MV-4-11 (cell line): ENCODE measurements at regions not wholly inside any gene's neighbourhood (a gene's known extent, or its start where the extent isn't known, plus 50 kb on each side); places are given as distances from the start of the nearest gene placed in this dataset.
"Not testable (repeated sequence)": the region's sequence is repeated elsewhere in the genome, so short reads cannot be mapped to it uniquely, and the experiment has no call there.

Experiments used
- DNase-seq: peaks from one replicate; lab custom pipeline; 2025; lab: John Stamatoyannopoulos, UW

DNA sequence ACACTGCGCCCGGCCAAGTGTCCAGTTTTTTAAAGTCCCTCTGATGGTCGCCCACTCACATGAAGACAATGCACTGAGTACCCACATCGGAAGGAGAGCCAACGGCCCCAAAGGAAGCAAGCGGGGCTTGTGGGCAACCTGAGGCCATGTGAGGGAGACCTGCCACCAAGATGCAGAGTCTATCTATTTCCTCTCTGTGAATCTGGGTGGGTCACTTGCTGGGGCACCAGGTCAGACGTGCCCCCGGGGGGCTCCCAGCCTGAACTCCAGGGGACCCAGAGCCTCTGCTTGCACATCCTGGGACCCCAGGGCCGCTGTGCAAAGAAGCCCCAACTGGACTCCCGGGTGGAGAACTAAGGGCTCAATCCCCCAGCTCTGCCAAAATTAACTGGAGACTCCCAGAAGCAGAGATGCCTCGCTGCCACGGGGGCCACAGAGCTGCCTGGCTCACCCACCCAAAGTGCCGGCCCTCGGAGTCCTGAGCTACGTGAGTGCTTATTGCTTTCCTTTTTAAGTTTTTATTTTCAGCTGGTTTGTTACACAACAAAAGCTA, 106.4 kb downstream of the BRD1 start:
- no peak for DNase-seq

GRCh38 chr22:49720279-49720959, 107.3 kb downstream of the BRD1 start:
- no peak for DNase-seq

DNA sequence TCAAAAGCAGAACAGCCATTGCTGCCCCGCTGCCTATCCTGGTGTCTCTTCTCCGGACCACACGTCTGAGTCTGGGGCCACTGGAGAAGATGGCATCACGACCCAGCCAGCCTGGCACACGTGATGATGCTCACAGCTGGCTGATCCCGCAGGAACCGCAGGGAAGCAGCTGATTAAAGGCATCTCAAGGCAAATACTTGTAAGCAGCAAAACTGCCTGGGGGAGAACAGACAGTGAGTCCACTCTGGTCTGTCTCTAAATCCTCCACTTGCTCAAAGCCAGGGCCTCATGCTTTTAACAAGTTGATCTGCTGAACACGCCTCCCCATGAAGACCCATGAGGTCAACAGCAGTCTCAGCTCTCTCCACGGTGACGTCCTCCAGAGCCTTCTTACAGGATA, 108.6 kb downstream of the BRD1 start:
- DNase-seq = no peak

DNA sequence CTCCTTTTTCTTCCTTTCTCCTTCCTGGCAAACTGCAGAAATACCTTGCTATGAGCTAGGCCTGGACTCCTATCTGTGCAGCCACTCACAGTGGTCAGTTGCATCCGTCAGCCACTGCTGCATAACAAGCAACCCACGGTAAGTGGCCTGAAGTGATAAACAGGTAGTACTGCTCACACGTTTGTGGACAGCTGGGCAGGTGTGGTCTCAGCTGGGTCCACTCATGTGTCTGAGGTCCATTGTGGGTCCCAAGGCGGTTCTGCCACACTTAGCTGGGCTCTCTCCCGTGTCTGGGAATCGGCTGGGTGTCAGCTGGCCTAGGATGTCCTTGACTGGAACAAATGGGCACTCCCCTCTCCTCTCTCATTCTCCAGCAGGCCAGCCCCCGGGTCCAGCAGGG, 109.3 kb downstream of the BRD1 start:
- DNase-seq = no peak

DNA sequence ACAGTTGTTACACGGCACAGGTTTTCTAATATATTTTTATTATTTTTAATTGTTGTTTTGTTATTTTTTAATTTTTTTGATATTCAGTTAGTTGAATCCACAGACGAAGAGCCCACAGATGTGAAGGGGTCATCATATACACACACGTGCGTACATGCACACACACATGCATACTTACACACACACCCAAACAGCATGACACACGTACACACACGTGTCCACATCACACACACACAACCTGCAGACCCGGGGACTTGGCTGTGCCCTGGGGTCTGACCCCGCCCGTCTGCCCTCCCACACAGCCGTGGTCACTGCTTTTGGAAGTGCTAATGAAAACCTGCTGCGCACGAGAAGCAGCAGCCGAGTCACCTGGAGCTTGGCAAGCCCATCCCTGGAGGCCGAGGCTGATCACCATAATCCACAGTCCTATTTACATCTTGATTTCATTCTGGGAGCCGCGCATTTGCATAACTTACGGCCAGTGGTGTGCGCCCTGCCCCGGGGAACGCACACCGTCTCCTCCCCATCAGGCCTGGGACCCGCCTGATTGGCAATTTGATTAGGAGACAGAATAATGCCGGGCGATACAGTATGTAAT, 110.3 kb downstream of the BRD1 start:
- no peak for DNase-seq

- DNase-seq = no peak
Observed at GRCh38 chr22:49716441-49716840, 111.2 kb downstream of the BRD1 start.

DNA sequence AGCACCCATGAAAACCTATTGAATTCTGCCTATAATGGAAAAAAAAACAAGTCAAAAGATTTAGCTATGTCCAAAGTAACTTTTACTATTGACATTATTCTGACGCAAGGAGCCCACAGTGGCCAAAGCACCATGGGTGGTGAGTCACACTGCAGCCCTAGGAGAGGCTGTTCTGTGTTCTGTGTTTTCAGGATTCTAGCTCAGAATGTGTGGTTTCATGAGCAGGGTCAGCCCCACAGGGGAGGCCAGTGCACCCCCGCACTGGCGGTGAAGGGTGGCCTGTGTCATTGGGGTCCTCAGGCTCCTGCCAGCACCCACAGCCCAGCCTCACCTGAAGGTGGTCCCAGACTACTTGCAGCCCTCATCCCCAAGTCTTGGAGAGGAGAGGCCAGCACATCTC, 112.2 kb downstream of the BRD1 start:
- peak; percentile 10 for DNase-seq

GRCh38 chr22:49713003-49713402, 114.7 kb downstream of the BRD1 start:
- no peak for DNase-seq

DNA sequence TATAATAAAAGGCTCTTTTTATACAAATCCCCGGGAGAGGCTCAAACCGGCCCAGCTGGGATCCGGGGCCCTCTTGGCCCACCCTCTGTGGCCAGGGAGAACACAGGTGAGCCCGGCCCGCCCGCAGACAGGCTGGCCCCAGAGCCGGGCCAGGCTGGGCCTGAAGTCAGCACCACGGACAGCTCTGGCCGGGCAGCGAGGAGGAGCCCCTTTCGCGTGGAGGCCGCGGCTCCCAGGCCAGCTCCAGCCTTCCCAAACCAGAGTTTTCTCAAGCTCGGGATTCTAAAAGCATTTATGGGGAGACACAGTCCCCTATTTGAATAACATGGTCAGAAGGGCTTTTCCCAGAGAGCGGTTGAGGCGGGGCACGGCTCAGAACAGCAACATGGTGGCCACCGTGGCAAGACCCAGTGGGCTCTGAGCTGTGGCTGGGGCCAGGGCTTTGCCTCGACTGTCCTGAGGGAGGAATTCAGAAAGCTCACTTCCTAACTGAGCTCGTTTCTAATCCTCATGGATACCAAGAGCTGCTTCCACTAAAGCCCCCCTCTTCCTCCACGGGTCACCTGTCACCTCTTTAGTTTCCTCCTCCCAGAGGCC, 115.4 kb downstream of the BRD1 start:
- DNase-seq = no peak

- DNase-seq = no peak
Observed at GRCh38 chr22:49710746-49711145, 116.9 kb downstream of the BRD1 start.

DNA sequence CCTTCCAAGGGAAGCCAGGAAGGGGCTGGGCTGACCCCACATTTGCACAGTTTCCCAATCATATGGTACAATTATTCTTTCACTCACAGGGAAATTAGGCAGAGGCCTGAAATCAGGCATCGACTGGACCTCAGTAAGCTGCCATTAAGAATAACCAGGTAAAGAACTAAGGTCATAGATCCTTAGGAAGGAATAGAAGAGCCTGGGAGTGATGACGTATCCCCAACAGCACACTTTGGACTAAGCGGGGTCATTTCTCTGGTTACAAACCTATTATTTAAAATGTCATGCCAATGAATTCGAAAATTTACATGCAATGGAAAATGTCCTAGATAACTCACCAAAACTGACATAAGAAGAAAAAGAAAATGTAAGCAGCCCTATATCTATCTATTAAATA, 118.2 kb downstream of the BRD1 start:
- no peak for DNase-seq

- no peak for DNase-seq
Observed at GRCh38 chr22:49705972-49706352, 121.7 kb downstream of the BRD1 start.

DNA sequence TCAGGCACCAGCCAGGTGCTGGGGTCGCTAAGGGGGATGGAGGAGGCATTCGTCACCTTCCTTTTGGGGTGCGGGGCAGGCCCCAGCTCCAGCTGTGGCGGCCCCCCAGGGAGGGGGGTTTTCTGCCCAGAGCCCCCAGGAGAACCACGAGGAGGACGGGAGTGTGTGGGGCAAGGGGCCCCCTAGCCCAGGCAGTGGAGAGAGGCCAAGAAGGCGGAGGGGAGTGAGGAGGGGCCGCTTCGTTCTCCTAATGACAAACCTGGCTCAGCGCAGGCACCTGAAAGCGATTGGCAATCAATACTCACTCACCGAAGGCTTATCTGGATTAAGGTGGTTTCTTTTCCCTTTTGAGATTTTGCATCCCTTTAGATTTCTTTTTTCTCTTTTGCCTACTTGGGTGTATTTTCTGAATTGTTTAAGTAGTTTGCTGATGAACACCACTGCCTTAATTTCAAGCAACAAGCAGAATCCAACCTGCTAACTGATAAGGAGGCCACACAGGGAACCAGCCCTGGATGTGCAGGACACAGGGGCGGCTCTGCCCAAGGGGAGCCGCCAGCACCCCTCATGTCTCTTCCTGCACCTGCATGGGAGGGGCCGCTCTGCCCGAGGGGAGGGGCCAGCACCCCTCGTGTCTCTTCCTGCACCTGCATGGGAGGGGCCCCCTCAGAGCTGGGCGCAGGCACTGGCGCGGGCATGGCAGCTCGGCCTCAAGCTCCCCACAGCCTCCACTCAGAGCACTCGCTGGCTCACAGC, 122.3 kb downstream of the BRD1 start:
- no peak for DNase-seq

DNA sequence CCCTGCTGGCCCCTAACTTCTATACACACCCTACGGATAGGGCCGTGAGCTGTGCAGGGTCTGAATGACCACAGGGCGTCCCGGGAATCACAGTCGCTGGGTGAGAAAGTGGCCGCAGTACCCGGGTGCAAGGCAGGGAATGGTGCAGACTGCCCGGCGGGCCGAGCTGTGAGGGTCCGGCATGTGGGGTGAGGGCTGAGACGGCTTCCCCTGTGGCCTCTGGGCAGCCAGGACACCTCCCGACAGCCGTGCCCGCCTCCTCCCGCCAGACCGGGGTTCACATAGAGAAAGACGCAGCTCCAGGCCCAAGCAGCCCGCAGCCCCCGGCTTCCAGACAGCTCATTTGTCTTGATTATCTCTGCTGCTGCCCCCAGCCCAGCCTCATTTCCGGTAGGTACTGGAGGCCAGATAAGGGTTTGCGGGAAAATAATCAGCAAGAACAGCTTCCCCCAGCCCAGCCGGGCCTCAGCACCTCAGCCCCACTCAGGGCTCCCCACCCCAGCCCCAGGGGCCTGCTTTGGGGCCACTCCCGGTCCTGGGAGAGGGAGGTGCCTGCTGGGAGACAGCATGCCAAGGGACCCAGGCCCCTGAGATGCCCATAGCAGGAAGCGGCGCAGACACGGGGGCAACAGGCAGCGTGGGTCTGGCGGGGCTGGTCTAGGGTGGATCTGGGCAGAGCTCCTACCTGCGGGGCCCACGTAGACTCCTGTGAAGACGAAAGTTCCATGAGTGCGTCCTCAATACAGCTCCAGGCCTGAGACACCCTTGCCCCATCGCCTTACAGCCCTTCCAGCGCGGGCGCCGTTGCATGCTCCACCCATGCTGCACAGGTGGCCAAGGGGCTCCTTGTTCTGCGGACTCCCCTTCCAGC, 123.1 kb downstream of the BRD1 start:
- DNase-seq = no peak

DNA sequence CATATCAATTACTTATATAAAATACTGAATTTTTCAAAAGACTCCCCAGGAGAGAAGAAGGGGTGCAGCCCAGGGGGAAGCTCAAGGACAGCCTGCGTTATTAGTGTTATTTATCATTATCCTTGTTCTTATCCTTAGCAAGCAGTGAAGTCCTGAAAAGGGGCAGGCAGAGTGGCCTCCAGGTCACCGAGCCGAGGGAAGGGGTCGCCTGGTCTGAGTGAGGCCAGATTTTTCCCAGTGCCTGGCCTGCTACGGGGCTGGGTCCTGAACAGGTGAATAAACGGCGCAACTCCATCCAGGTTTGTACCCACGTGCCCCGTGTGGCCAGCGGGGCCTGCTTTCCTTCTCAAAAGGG, 123.7 kb downstream of the BRD1 start:
- DNase-seq = no peak

GRCh38 chr22:49703505-49703904, 124.2 kb downstream of the BRD1 start:
- no peak for DNase-seq

DNA sequence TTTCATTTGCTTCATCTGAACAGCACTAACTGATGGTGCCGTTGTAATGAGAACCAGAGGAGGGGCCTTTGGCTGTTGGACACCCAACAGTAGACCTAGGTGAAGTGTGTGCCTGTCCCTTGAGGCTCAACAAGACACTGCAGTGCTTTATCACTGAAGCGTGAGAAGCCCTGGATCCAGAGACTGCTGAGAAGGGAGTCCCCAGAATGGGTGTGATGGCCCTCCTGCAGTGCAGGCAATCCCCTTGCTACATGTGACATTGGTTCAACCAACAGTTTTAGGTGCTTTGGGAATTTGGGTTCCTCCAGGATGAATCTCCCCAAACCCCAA, 125.6 kb downstream of the BRD1 start:
- no peak for DNase-seq

- DNase-seq = no peak
Observed at GRCh38 chr22:49701380-49702067, 126.1 kb downstream of the BRD1 start.

- DNase-seq = no peak
Observed at GRCh38 chr22:49699928-49700498, 127.7 kb downstream of the BRD1 start.

DNA sequence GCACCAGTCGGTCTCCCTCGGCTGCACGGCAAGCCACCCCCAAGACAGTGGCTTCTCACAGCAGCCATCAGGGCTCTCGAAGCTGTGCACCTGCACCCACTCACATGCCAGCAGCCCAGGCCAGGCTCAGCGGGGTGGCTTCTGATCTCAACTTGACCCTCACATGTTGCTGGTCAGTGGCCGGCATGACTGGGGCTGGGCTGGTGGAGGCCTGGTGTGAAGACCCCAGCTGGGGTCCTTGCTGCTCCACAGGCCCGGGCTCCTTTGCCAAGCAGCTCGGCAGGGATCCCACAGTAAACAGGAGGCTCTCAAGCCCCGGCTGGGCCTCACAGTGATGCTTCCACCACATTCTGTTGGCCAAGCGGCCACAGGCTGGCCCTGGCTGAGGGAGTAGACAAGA, 128.2 kb downstream of the BRD1 start:
- no peak for DNase-seq

DNA sequence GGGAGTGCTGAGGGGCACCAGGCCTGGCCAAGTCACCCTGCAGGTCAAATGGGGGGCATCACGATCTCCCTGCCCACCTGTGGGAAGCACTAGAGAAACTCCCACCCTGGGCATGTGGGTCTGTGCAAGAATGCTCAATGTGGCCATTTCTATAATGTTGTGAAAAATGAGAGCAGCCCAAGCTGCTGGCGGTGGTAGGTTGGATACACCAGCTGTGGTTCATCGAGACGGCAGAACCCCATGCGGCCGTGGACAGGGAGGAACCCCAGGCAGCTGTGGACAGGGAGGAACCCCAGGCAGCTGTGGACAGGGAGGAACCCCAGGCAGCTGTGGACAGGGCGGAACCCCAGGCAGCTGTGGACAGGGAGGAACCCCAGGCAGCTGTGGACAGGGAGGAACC, 129.1 kb downstream of the BRD1 start:
- DNase-seq = not testable (repeated sequence)
